Keratinocyte (primary cell): ENCODE measurements at regions not wholly inside any gene's neighbourhood (a gene's known extent, or its start where the extent isn't known, plus 50 kb on each side); places are given as distances from the start of the nearest gene placed in this dataset.

Source experiments
- CTCF ChIP-seq, 3 experiments: IDR thresholded peaks in 1 of 3; conservative IDR thresholded peaks in 1 of 3; optimal IDR thresholded peaks in 1 of 3; 2 replicates in 2 of 3; 3 replicates in 1 of 3; pipeline versions ENCODE3 to v1.5.1; 2011; ENCODE audit warnings: low read length in 3 of 3, mild to moderate bottlenecking in 3 of 3, moderate library complexity in 2 of 3, control low read depth in 1 of 3, inconsistent platforms in 1 of 3; ENCODE audit not compliant: insufficient read depth in 2 of 3; ENCODE audit errors: extremely low read depth in 1 of 3
- EZH2 ChIP-seq: IDR thresholded peaks from one replicate; pipeline ENCODE4 v1.6.1; 2012; ENCODE audit warnings: inconsistent platforms, mild to moderate bottlenecking, low read length, moderate library complexity

GRCh38 chr12:89791286-89791685 is 82.6 kb upstream of the ATP2B1 start:
- TF ChIP-seq EZH2 (no peak), CTCF (optimal IDR thresholded peaks at IDR 0.05 in 1 of 3, IDR thresholded peaks at IDR 0.05 in 1 of 3, conservative IDR thresholded peaks at IDR 0.05 in 1 of 3; ENCODE audit: extremely low read depth in 1 of 3, insufficient read depth in 2 of 3, low read length in 3 of 3) (no peak)
